Retina (tissue), 1 donor: ENCODE measurements at regions not wholly inside any gene's neighbourhood (a gene's known extent, or its start where the extent isn't known, plus 50 kb on each side); places are given as distances from the start of the nearest gene placed in this dataset.
"Not testable (repeated sequence)": the region's sequence is repeated elsewhere in the genome, so short reads cannot be mapped to it uniquely, and the experiment has no call there.

Source experiments
- DNase-seq: peaks from one replicate; pipeline ENCODE4 v3.0.0-alpha.2; 2016

- peak; percentile 30 for DNase-seq
Measured at GRCh38 chr18:55688030-55688429, 100.0 kb upstream of the TCF4 start.

GRCh38 chr18:55687106-55687505 is 99.1 kb upstream of the TCF4 start:
- no peak for DNase-seq

GRCh38 chr18:55685638-55686037 is 97.6 kb upstream of the TCF4 start:
- no peak for DNase-seq

GRCh38 chr18:55672574-55673361 is 84.8 kb upstream of the TCF4 start:
- no peak for DNase-seq

- DNase-seq = no peak
Measured at GRCh38 chr18:55665506-55665905, 77.5 kb upstream of the TCF4 start.

- not testable (repeated sequence) for DNase-seq
Measured at GRCh38 chr18:55664758-55665400, 76.9 kb upstream of the TCF4 start.

- no peak for DNase-seq
Measured at GRCh38 chr18:55663891-55664290, 75.9 kb upstream of the TCF4 start.

- no peak for DNase-seq
Measured at GRCh38 chr18:55658598-55658997, 70.6 kb upstream of the TCF4 start.

GRCh38 chr18:55657572-55658331 is 69.8 kb upstream of the TCF4 start:
- no peak for DNase-seq

- DNase-seq = no peak
Measured at GRCh38 chr18:55654986-55655385, 67.0 kb upstream of the TCF4 start.

GRCh38 chr18:55651236-55651635 is 63.2 kb upstream of the TCF4 start:
- DNase-seq = no peak

- DNase-seq = no peak
Measured at GRCh38 chr18:55650363-55650870, 62.4 kb upstream of the TCF4 start.

- DNase-seq = no peak
Measured at GRCh38 chr18:55647331-55647730, 59.3 kb upstream of the TCF4 start.

GRCh38 chr18:55642191-55642590 is 54.2 kb upstream of the TCF4 start:
- no peak for DNase-seq

- DNase-seq = no peak
Measured at GRCh38 chr18:55641486-55641885, 53.5 kb upstream of the TCF4 start.
